ENCODE measurements at regions not wholly inside any gene's neighbourhood (a gene's known extent, or its start where the extent isn't known, plus 50 kb on each side); places are given as distances from the start of the nearest gene placed in this dataset.

- TF ChIP-seq, protein P1, sequence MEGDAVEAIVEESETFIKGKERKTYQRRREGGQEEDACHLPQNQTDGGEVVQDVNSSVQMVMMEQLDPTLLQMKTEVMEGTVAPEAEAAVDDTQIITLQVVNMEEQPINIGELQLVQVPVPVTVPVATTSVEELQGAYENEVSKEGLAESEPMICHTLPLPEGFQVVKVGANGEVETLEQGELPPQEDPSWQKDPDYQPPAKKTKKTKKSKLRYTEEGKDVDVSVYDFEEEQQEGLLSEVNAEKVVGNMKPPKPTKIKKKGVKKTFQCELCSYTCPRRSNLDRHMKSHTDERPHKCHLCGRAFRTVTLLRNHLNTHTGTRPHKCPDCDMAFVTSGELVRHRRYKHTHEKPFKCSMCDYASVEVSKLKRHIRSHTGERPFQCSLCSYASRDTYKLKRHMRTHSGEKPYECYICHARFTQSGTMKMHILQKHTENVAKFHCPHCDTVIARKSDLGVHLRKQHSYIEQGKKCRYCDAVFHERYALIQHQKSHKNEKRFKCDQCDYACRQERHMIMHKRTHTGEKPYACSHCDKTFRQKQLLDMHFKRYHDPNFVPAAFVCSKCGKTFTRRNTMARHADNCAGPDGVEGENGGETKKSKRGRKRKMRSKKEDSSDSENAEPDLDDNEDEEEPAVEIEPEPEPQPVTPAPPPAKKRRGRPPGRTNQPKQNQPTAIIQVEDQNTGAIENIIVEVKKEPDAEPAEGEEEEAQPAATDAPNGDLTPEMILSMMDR (conservative IDR thresholded peaks at IDR 0.05; ENCODE audit: low read depth, low read length): no peak
- TF ChIP-seq EZH2 (IDR thresholded peaks at IDR 0.05; ENCODE audit: borderline replicate concordance, low read depth, low read length, poor library complexity, severe bottlenecking): no peak
Observed at GRCh38 chr13:110799246-110800236, 86.0 kb downstream of the ING1 start.
